Activated T-helper 1 cell treated with anti-CD3 and anti-CD28 coated beads, Interleukin-12 subunit alpha, Interleukin-12 subunit beta, Interleukin-2, Interleukin-4 antibody, amounts not matched to agents 30 ng/mL and 10 ng/mL and 1 ng/mL, durations not matched to agents 14 hours and 24 hours and 36 hours (primary cell): ENCODE measurements at regions not wholly inside any gene's neighbourhood (a gene's known extent, or its start where the extent isn't known, plus 50 kb on each side); places are given as distances from the start of the nearest gene placed in this dataset.
A peak's percentile ranks its signal among the peaks of the same experiment; 100 is the strongest.

Experiments
- DNase-seq: peaks from one replicate; pipeline ENCODE4 v3.0.0; 2021; ENCODE audit warnings: low spot score
- H3K27ac Mint-ChIP-seq: one replicate; pipeline ENCODE4 v1.8.0; 2021; ENCODE audit warnings: mild to moderate bottlenecking, mixed read lengths
- H3K27me3 Mint-ChIP-seq: one replicate; pipeline ENCODE4 v1.8.0; 2022; ENCODE audit warnings: mild to moderate bottlenecking, moderate library complexity, mixed read lengths; ENCODE audit not compliant: insufficient read depth
- H3K36me3 Mint-ChIP-seq: one replicate; pipeline ENCODE4 v1.8.0; 2021; ENCODE audit warnings: low read depth, mixed read lengths
- H3K4me1 Mint-ChIP-seq: one replicate; pipeline ENCODE4 v1.8.0; 2021; ENCODE audit warnings: low read depth, mixed read lengths
- H3K4me3 Mint-ChIP-seq: one replicate; pipeline ENCODE4 v1.8.0; 2021; ENCODE audit warnings: mild to moderate bottlenecking, moderate library complexity, mixed read lengths
- H3K9me3 Mint-ChIP-seq: one replicate; pipeline ENCODE4 v1.8.0; 2021; ENCODE audit warnings: mixed read lengths
- intact Hi-C: fragments of 100-400 bp; cut with micrococcal nuclease; formaldehyde crosslinking; loops from one replicate; pipeline ENCODE4 v1.15.1; 2024

DNA sequence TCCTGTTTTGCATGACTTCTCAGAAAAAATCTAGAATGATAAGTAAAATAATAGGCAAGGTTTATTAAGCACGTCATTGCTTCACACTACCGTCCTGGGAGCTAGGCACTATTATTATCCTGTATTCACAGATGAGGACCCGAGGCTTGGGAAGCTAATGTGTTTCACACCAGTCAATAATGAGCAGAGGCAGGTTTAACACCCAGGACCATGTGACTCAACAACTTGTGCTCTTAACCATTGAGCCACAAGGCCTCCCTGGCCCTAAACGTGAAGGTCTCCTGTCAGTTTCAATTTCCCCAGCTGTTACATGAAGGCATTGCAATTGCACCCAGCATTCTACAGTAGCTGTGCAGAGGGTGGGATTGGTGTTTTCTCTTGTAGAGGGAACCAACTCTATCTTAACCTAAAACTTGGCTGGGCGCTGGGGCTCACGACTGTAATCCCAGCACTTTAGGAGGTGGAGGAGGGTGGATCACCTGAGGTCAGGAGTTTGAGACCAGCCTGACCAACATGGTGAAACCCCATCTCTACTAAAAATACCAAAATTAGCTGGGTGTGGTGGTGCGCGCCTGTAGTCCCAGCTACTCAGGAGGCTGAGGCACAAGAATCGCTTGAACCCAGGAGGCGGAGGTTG lies 191.2 kb downstream of the BCAS1 start:
- Mint-ChIP-seq H3K9me3 (peaks cover 7% of the 10 kb centered on the region), H3K27ac (no peak overlapping the region), H3K36me3 (peaks cover 2% of the 10 kb centered on the region), H3K27me3 (no peaks in the 10 kb centered on the region), H3K4me3 (no peak overlapping the region), H3K4me1 (peaks cover 36% of the 10 kb centered on the region)
- no peak for DNase-seq
- intact Hi-C loops = no loop called here

DNA sequence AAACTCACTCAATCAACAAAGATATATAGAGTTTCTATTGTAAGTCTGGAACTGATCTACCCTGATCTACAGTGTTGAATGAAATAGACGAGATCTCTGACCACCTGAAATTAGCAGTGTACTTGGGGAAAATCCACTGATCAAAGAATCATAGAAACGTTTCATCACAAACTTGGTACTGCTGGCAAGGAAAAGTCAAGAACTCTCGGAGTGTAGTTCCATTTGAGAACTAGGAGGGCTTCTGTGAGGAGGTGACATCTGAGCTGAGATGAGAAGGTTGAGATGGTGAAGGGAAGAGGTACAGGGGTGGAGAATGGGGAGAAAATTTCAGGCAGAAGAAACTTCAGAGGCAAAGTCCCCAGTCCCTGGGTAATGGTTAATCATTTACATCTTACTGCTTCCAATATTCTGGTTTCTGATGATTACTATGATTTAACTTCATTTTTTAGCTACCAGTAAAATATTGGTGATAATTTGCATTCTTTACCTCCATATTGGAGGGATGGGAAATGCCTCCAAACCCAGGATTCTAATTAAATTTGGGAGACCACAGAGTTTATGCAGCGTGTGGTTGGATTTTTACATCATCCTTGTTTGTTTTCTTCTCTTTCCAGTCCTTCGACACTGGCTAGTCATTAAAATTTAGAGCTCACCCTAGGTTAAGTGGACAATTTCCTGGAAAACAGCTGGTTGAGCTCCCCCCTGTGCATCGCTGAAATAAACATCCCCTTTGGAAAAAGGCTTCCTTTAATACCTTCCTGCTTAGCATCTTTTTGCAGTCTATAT lies 191.9 kb downstream of the BCAS1 start:
- H3K27ac Mint-ChIP-seq = no peak overlapping the region
- H3K9me3 Mint-ChIP-seq = peaks cover 7% of the 10 kb centered on the region
- peaks cover 34% of the 10 kb centered on the region for H3K4me1 Mint-ChIP-seq
- no peaks in the 10 kb centered on the region for H3K27me3 Mint-ChIP-seq
- peaks cover 2% of the 10 kb centered on the region for H3K36me3 Mint-ChIP-seq
- no peak overlapping the region for H3K4me3 Mint-ChIP-seq
- no peak for DNase-seq
- intact Hi-C loops = no loop called here

DNA sequence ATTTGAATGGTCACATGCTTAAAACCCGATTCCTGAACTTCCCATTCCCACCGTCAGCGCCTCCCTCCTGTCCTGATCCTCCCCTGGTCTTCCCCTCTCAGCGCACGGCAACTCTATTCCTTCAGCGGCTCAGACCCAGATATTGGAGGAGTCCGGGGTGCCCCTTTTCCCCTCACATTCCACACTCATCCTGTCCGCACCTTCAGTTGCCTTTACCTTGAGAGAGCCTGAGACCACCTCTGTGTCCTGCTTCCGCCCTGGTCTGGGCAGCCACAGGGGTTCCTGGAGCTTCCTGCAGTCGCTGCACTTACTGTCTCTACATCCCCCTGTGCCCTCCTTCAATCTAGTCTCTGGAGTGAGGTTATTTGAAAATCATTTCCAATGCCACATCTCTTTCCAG lies 193.4 kb downstream of the BCAS1 start:
- Mint-ChIP-seq H3K27me3 (no peaks in the 10 kb centered on the region), H3K4me1 (peaks cover 39% of the 10 kb centered on the region), H3K9me3 (no peaks in the 10 kb centered on the region), H3K36me3 (no peaks in the 10 kb centered on the region), H3K27ac (no peak overlapping the region), H3K4me3 (no peak overlapping the region)
- DNase-seq = no peak
- intact Hi-C loops = no loop called here

DNA sequence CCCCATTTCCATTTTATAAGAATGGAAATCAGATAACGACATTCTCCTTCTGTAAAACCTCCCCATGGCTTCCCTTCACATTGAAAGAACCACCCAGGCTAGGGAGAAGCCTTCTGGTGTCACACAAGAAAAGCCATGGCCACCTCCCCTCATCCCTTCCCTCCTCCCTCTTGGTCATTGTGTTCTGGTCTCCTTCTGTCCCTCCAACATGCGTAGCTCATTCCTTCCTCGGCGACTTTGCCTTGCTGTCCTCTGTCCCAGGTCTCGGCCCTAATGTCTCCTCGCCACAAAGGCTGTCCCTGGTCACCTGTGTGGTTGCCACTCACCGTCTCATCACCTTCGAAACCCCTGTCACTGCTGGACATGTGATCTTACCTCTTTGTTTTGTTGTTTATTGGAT lies 193.9 kb downstream of the BCAS1 start:
- intact Hi-C loops = no loop called here
- no peaks in the 10 kb centered on the region for H3K36me3 Mint-ChIP-seq
- peaks cover 44% of the 10 kb centered on the region for H3K4me1 Mint-ChIP-seq

DNA sequence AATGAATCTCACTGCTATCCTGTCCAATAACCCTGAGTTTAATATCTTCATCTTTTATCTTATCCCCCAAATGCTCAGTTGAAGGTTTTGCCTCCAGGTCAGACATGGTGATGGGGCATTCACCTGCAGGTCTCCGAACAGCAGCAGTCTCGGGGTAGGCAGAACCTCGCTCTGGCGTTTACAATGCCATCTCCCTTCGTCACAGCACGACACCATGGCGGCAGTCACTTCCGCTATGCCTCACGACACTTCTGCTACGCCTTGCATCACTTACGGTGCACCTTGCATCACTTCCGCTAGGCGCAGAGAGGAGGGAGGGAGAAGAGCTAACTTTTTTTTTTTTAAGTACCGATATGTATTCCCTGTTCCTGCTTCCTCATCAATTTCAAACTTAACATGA lies 194.9 kb downstream of the BCAS1 start:
- intact Hi-C loops = no loop called here
- H3K27me3 Mint-ChIP-seq = no peaks in the 10 kb centered on the region
- H3K27ac Mint-ChIP-seq = no peak overlapping the region
- no peaks in the 10 kb centered on the region for H3K36me3 Mint-ChIP-seq
- no peak for DNase-seq
- no peak overlapping the region for H3K4me3 Mint-ChIP-seq
- no peaks in the 10 kb centered on the region for H3K9me3 Mint-ChIP-seq
- peaks cover 49% of the 10 kb centered on the region for H3K4me1 Mint-ChIP-seq

More for the DNA sequence above, 193.9 kb downstream of the BCAS1 start:
- no peaks in the 10 kb centered on the region for H3K9me3 Mint-ChIP-seq
- no peak overlapping the region for H3K27ac Mint-ChIP-seq
- no peak for DNase-seq
- no peak overlapping the region for H3K4me3 Mint-ChIP-seq
- H3K27me3 Mint-ChIP-seq = no peaks in the 10 kb centered on the region

DNA sequence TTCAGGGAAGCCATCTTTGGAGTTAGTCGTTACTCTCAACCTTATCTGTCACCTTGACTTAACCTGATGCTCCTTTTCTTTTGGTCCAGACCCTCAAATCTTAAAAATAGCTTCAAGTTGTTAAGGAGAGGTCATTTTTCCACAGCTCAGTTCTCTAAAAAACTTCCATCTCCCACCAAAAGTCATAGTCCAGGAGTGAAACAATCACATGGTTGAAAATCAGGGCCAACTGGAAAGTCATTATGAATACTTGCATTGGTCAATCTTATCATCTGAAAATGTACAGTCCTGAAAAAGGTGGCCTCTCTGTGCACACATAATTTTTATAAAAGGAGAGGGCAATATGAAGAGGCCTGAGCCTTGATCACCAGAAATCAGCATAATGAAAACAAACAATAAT lies 195.7 kb downstream of the BCAS1 start:
- Mint-ChIP-seq H3K27me3 (no peaks in the 10 kb centered on the region), H3K4me1 (peaks cover 49% of the 10 kb centered on the region), H3K36me3 (no peaks in the 10 kb centered on the region), H3K27ac (no peak overlapping the region), H3K9me3 (no peaks in the 10 kb centered on the region), H3K4me3 (no peak overlapping the region)
- intact Hi-C loops = no loop called here
- DNase-seq = no peak

DNA sequence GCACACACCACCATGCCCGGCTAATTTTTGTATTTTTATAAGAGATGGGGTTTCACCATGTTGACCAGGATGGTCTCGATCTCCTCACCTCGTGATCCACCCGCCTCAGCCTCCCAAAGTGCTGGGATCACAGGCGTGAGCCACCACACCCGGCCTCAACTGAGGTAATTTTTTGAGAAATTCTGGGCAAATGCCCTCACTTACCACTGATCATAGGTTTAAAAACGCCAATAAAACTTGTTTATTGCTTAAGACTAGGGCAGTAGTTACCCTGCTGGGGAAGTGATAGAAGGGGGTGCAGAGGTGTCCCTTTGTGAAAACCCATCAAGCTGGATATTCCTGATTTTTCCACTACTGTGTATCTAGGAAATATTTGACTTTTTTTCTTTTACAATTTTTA lies 196.3 kb downstream of the BCAS1 start:
- DNase-seq = no peak
- no peaks in the 10 kb centered on the region for H3K9me3 Mint-ChIP-seq
- no peak overlapping the region for H3K27ac Mint-ChIP-seq
- no peak overlapping the region for H3K4me3 Mint-ChIP-seq
- no peaks in the 10 kb centered on the region for H3K27me3 Mint-ChIP-seq
- no peaks in the 10 kb centered on the region for H3K36me3 Mint-ChIP-seq
- intact Hi-C loops = no loop called here
- H3K4me1 Mint-ChIP-seq = peaks cover 49% of the 10 kb centered on the region

DNA sequence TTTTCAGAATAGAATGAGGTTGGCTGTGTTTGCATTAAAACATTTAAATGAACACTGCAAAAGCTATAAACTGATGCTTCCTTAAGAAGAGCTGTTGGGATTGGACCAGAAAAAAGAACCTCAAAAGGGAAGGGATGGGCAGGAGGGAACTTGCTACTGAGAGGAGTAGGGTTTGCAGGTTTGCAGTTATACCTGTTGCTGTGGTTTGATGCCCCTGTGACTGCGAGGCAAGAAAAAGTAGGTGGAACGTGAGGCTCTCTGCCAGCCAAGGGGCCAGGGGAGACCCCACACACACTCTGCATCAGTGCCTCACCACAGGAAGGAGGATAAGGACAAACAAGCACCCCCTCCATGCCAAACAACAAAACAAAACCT lies 197.2 kb downstream of the BCAS1 start:
- Mint-ChIP-seq H3K9me3 (no peaks in the 10 kb centered on the region), H3K4me3 (peak overlapping the region; percentile 82), H3K27me3 (no peaks in the 10 kb centered on the region), H3K36me3 (no peaks in the 10 kb centered on the region), H3K27ac (peak overlapping the region; percentile 91), H3K4me1 (peaks cover 46% of the 10 kb centered on the region)
- intact Hi-C loops = no loop called here
- no peak for DNase-seq

DNA sequence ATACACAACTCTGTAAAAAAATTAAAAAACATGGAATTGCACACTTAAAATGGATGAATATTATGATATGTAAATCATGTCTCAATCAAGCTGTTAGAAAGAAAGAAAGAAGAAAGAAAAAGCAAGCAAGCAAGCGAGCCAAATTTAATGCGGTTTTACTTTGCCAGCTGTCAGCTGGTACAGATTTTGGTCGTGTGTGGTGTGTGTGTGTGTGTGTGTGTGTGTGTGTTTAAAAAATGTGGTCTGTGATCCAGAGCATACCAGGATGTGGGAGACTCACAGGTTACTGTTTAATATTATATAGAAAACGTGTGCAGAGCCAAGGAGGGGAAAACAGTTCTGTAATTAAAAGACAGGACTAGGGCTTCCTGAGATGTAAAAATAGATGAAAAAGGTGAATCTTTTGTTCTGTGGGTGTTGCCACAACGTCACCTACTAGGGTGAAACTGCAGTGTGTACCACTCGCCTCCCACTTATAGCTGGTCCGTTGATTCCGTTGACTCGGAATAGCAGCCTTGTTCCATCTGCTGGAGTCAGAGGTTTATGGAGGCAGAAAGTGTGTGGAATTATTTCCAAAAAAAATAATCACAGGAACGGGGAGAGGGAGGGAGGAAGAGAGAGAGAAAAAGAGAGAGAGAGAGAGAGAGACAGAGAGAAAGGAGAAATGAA lies 197.7 kb downstream of the BCAS1 start:
- Mint-ChIP-seq H3K36me3 (no peaks in the 10 kb centered on the region), H3K4me3 (peak overlapping the region; percentile 82), H3K27me3 (no peaks in the 10 kb centered on the region), H3K27ac (peak overlapping the region; percentile 91), H3K9me3 (no peaks in the 10 kb centered on the region), H3K4me1 (peaks cover 51% of the 10 kb centered on the region)
- DNase-seq = peak; percentile 39
- intact Hi-C loops = no loop called here

DNA sequence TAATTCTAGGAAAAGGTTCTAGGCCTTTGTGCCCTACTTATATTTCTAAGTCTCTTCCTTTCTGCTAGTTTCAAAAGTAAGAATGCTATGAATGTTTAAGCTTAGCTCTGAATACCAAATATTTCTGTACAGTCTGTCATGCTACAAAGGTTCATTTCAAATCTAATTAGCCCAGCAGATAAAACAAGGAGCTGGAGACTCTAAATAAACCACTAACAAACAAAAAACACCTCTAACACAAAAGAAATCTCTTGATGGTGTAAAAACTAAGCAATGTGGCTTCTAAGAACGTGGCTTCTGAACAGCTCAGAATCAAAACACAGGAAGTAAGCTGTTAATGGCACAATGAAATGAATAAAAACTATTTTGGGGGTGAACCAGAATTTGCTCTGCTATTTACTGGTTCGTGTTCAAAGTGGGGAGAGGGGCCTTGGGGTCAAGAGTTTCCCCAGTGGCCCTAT lies 198.3 kb downstream of the BCAS1 start:
- no peaks in the 10 kb centered on the region for H3K27me3 Mint-ChIP-seq
- H3K27ac Mint-ChIP-seq = peak overlapping the region; percentile 91
- H3K36me3 Mint-ChIP-seq = no peaks in the 10 kb centered on the region
- peaks cover 57% of the 10 kb centered on the region for H3K4me1 Mint-ChIP-seq
- no peak for DNase-seq
- peak overlapping the region; percentile 82 for H3K4me3 Mint-ChIP-seq
- intact Hi-C loops = no loop called here
- H3K9me3 Mint-ChIP-seq = no peaks in the 10 kb centered on the region

DNA sequence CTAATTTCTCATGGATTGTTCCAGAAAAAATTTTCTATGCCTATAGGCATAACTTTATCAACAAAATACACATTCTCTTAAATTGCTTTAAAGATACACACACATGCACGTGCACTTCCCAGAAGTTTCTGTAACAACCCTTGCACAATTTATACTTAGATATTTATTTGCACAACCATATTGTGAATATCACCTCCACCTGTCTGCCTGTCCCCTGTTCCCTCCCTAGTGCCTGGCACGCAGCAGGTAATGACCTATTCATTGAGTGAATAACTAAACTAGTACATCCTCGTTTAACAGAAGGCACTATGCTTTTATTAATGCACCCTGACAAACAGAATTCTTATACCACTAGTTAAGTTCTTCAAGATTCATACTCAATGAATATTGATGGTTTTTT lies 198.9 kb downstream of the BCAS1 start:
- no peak for DNase-seq
- H3K4me3 Mint-ChIP-seq = no peak overlapping the region
- no peaks in the 10 kb centered on the region for H3K36me3 Mint-ChIP-seq
- H3K27me3 Mint-ChIP-seq = no peaks in the 10 kb centered on the region
- H3K4me1 Mint-ChIP-seq = peaks cover 63% of the 10 kb centered on the region
- intact Hi-C loops = loop anchor here (2.0 kb wide), 1 partner anchor 37 kb away; no protein-coding TSS in a partner anchor
- H3K27ac Mint-ChIP-seq = peak overlapping the region; percentile 91
- no peaks in the 10 kb centered on the region for H3K9me3 Mint-ChIP-seq

DNA sequence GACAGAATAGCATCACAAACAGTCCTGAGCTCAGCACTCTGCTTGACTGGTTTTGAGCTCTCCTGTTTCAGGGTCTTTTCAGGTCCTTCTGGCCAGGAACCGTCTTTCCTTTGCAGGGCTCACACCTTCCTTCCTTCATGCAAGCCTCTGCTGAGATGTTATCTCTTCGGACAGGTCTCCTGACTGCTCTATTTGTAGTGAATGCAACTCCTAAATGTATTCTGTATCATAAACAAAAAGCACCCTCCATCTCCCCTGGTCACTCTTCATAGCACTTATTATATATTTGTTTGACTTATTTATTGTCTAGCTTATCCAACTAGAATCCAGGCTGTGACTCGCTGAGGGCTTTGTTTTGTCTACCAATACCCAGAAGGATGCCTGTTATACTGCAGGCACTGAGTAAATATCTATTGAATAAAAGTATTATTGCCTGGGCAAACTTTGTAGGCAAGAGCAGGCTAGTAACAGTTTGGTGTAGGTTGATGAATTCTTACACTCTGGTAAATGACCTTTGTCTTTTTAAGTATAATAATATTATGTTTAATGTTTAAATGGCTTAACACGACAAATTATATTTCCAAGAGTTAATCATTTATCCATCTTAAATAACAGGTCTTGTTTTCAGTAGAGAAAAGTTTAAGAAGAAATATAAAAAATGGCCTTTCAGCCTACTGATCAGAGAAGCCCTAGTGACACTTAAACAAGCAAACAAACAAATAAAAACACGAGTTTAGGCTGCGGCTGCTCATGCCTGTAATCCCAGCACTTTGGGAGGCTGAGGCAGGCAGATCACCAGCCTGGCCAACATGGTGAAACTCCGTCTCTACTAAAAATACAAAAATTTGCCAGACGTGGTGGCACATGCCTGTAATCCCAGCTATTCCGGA lies 199.7 kb downstream of the BCAS1 start:
- H3K27ac Mint-ChIP-seq = peak overlapping the region; percentile 56
- H3K9me3 Mint-ChIP-seq = no peaks in the 10 kb centered on the region
- DNase-seq = no peak
- H3K4me1 Mint-ChIP-seq = peaks cover 72% of the 10 kb centered on the region
- H3K27me3 Mint-ChIP-seq = no peaks in the 10 kb centered on the region
- H3K4me3 Mint-ChIP-seq = no peak overlapping the region
- H3K36me3 Mint-ChIP-seq = no peaks in the 10 kb centered on the region
- intact Hi-C loops = loop anchor here (1.0 to 2.0 kb wide), 2 partner anchors 36 to 79 kb away; no protein-coding TSS in a partner anchor
